ENCODE measurements at regions not wholly inside any gene's neighbourhood (a gene's known extent, or its start where the extent isn't known, plus 50 kb on each side); places are given as distances from the start of the nearest gene placed in this dataset.

DNA sequence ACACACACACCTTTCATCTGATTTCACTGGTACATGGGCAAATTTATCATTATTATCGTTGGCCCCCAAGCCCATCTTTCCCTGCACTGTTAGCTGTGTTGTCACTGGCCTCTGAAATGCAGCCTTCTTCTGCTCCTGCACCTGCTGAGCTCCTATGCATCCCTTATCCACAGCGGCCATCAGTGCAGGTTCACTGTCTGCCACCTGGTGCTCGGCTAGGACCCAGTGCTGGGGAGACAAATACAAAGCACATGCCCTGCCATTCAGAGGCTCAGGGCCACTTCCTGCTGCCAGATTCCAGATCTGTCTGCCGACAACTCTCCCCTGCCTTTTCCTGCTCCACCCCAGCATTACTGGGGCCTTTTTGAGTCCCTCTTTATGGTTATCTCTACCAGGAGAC is 1205.4 kb downstream of the TBC1D22A start:
- no peak for FAIRE-seq

DNA sequence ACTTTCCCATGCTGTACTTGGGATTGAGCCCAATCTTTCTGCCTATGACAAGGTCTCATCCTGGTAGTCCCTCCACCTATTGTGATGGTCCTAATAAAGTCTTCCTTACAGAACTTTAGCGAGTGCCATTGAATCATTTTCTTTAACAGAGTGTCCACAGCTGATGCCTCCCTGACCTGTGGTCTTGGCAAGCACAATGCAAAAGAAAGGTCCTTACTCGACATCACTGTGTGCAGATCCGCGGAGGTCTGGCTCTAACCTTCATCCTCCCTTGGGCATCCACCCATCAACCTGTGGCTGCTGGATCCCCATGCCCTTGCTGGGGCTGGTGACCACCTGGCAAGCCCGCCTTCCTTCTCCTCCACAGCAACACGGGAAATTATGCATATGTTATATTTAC is 1203.9 kb downstream of the TBC1D22A start:
- no peak for FAIRE-seq

DNA sequence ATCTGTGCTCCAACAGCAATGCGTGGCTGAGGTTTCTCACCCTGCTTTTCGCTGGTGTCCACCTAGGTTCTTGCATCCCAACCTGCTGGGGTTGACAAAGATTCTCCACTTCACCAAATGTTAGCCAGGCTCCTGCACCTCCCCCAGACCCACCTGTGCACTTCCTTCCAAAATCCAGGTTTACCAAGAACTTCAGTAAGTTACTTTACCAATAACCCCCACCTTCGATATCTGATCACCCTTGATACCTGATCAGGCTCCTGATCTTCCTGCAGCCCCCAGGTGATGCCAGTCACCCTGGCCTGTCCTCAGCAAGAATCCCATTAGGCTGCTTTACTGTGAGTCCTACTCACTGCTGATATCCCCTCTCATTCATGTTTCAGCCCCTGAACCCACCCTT is 1203.4 kb downstream of the TBC1D22A start:
- FAIRE-seq, result no peak

DNA sequence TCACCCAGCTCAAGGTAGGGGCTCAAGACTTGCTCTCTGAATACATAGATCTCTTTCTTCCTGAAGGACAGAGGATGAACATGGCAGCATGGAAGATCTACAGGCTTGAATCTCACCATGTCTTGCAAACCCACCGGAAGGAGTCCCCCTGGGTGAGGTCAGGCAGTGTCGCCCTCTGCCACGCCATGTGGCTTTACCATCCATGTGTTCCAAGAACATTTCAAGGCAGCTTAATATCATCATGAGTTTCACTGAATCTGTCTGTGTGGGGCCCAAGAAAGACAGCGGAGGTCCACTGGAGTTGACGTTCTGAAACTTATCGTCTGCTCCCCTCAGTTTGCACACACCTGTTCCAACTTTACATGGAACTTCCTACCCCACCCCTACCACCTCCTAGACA is 1202.6 kb downstream of the TBC1D22A start:
- no peak for FAIRE-seq

DNA sequence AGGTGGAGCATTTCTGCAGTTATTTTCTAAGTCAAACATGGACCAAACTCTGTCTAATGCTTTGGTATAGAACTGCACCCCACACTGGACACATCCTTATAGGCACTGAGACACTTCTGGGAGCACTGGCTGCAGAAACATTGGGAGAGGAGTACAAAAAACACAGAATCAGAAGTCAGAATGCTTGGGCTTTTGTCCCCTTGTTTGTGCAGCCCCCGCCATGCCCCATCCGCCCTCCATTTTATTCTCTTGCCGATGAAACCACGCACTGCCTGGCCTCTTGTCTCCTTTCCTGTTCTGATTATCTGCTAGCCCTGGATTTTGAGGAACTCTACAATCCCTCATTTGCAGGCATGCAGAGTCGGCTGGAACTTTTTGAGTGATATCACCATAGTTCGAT is 1201.2 kb downstream of the TBC1D22A start:
- FAIRE-seq, result no peak

DNA sequence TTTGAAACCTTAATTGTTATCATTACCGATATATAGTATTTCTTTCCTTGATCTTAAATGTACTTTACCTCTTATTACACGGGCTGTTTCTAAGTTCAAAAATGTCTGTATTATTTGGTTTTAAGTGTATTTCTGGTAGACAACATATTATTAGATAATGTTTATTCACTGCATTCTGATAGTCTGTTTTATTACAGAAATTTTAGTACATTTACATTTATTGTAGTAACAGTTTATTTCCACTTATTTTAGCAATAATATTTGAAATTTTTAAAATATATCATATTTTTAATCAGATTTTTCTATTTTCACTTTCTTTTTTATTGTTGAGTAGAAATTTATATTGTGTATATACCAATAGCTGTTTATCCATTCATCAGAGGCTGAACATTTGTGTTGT is 1195.2 kb downstream of the TBC1D22A start:
- FAIRE-seq, result no peak

DNA sequence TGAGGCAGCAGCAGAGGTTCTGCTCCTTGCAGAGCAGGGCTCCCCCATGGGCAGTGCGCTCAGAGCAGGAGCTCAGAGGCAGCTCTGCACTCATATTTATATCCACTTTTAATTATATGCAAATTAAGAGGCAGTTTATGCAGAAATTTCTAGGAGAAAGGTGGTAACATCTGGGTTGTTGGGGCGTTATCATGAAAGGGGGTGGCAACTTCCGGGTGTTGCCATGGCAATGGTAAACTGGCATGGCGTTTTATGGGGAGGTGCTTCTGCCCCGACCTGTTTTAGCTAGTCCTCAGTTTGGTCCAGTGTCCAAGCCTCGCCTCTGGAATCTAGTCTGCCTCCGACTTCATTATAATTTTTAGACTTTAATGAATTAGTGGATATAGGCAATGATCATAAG is 1191.7 kb downstream of the TBC1D22A start:
- no peak for FAIRE-seq

DNA sequence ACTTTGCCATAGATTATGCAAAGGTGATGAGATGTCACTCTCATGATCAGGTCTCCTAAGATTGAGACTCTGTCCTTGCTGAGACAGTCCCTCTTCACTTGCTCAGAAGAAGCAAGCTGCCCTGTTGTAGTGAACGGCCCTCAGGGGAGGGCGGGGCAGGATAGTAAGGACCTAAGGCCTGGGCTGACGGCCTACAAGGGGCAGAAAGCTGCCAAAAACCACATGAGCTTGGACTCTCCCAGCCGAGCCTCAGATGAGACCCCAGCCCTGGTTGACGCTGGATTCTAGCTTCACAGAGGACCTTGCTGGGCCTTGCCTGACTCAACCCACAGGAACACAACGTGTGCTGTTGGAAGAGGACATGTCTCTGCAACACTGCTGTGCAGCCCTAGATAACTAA is 1182.5 kb downstream of the TBC1D22A start:
- no peak for FAIRE-seq

DNA sequence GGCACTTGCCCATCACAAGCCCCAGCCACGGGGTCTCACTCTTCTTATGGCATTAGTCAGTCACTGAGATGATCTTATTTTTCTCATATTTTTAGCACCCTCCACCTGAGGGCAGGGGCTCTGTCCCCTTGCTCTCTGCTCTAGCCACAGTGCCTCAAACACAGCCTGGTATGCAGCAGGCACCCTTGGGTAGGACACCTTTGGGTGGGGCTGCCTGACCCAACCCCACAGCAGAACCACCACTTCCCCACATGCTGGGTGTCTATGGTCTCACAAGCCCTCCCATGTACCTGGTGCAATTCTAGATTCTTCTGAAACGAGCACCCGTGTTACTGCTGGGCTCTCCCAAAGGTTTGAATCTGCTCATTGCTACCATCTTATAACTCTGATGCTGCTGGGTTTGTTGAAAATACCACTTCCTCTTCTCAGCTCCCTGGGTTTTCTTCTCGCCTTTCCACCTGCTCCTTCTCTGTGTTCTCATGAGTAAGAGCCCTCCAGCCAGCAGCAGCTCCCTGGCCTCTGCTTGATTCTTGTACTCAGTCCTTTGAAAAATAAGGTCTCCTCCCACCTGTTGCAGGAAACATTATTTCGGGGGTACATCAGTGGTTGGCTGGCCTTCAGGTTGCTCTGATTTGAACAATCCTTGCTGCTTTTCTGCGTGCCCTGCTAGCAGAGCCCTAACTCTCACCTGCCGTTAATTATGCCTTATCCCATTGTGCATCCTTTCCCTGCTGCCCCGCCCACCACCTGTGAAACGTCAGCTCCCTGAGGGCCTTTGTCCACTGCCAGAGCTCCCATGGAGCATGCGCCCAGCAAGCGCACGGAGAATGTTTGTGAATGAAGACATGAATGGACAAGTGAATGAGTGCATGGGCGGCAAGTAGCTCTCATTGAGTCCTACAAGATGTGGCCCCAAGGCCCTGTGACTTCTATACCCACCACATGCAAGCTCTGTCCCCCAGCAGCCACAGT is 1181.6 kb downstream of the TBC1D22A start:
- no peak for FAIRE-seq

DNA sequence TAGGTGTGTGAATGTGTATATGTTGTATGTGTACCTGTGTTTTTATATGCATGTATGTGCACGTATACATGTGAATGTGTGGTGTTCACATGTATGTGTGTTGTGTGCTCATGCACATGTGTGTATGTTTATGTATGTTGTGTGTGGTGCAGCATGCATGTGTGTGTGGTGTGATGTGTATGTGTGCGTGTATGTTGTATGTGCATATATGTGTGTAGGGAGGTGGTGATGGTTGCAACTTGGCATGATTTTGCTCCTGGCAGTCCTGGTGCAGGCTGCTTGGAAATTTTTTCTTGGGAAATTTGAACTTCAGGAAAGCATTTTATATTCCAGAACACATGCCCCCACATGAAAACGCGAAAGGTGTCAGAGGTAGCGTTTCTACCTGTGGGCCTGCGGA is 1177.8 kb downstream of the TBC1D22A start:
- no peak for FAIRE-seq

DNA sequence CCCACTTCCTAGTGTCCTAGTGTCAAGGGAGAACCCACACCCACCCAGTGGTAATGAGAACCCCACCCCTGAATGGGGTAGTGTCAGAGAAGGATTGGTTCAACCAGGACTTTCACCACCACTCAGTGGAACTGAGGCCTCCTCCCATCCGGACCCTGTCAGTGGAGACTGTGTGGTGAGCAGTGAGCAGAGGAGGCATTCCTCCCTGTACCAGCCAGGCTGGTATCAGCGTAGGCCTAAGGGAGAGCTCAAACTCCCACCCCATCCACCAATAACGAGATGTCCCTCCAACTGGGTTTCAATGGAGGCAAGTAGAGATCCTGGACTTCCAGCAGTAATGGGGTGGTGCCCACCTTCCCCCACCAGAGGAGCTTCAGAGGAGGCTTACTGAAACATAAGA is 1171.4 kb downstream of the TBC1D22A start:
- FAIRE-seq, result no peak

DNA sequence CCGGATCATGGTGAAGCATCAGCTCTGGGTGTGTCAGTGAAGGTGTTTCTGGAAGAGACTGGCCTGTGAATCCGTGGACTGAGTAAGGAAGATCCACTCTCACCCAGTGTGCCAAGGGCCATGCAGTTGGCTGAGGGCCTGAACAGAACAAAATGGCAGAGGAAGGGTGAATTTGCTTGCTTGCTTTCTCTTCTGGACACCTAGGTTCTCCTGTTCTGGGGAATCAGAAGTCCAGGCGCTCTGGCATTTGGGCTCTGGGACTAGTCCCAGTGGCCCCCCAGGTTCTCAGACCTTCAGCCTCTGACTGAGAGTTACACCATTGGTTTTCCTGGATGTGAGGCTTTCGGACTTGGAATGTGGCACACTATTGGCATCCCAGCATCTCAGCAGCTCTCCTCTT is 1170.8 kb downstream of the TBC1D22A start:
- FAIRE-seq, result no peak

DNA sequence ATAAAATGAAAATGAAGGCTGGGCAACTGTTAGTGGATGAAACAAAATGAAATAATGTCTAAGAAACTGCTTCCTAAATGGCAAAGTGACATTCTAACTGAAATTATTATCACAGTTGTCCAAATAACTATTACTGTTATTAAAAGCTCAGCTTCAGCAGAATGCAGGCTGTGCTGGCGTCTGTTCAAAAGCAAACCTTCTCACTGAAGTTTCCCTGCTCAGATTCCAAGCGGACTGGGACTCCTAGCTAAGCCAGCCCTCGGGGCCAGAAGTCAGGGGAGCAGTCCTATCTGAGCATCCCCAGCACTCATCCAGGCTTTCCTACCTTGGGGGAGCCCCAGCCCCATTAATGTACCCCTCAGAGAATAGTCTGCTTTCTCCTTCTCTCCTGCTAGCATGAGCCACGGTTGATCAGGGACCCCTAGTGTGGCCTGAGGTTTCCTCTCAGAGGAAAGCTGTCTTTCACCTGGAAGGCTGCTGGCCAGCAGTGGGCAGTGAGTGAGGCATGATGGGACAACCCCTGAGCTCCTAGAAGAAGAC is 1167.3 kb downstream of the TBC1D22A start:
- FAIRE-seq, result no peak

DNA sequence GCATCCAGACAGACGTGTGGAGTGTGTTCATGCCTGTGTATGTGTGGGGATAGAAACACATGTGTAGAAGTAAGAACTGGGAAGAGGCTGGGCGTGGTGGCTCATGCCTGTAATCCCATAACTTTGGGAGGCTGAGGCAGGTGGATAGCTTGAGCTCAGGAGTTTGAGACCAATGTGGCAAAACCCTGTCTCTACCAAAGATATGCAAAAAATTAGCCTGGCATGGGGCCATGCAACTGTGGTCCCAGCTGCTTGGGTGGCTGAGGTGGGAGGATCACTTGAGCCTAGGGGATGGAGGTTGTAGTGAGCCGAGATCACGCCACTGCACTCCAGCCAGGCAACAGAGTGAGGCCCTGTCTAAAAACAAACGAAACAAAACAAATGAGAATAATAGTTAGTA is 1166.6 kb downstream of the TBC1D22A start:
- no peak for FAIRE-seq

DNA sequence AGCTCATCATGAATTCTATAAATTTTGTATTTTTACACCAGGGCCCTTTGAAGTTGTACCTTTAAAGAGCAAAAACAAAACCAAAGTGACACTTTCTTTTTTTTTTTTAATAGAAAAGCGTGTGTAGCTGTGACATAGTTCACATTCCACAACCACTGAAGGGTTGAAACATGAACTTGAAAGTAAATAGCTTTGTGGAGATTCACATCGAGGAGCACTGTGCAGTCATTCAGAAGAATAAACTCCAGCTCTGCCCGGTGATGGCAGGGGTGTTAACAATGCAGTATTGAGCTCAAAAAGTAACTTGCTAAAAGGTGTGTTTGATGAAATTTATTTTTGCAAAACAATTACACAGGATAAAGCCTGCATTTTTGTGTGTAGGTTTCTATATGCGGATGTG is 1166.2 kb downstream of the TBC1D22A start:
- FAIRE-seq, result no peak

DNA sequence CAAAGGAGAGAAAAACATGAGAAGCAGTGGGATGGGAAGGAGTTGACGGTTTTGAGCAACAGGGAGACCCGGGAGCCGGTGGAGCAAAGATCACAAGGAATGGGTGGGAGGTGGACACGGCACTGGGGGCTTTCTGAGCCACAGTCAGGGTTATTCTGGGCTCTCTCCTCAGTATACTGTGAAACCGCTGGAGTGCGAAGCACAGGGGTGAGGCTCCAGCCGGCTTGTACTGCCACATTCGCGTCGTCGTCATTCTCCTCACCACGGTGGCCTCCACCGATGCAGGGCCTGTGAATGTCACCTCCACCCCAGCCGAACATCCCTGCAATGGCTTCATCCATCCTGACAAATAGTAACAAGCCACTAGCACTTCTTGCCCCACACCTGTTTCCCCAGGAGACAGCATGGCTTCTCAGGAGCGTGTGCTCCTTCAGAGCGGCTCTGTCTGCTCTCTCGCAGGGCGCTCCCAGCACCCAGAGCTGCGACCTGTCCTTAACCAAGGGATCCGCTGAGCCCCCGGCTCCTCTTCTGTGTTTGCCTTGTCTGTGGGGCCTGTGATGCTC is 1165.3 kb downstream of the TBC1D22A start:
- no peak for FAIRE-seq

DNA sequence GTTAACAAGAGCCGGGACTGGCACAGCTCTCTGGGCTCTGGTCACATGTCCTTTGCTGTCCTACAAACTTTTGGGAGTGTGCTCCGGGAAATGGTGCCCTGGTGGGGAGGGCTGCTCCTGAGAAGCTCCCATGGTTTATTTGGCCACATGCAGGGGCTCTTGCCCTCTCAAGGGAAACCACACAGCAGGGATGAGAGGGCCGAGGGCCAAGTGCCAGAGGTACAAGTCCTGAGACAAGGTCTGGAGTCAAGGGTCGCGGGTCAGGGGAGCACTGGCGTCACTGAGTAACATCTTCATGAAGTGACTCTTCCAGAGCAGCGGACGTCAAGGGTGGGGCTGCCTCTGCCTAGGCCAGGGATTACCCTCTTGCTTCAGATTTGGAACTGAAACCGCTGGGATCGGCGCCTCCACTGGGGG is 1160.6 kb downstream of the TBC1D22A start:
- FAIRE-seq, result no peak

DNA sequence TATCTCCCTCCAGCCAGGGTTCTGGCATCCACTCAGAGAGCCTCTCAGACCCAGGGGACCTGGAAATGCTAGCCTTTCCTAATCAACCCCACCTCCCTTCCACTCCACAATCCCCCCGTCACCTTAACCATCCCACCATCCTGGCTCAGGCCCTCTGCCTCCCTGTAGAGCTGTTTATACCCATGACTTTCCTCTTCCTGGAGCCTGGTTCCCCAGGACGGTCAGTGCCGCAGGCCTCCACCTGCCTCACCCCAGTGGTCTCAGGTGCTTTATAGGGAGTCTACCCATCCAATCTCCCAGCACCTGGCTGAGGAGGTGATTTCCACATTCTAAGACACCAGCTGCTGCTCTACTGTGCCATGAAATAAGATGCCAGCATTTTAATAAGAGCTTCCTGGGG is 1159.5 kb downstream of the TBC1D22A start:
- FAIRE-seq, result no peak

DNA sequence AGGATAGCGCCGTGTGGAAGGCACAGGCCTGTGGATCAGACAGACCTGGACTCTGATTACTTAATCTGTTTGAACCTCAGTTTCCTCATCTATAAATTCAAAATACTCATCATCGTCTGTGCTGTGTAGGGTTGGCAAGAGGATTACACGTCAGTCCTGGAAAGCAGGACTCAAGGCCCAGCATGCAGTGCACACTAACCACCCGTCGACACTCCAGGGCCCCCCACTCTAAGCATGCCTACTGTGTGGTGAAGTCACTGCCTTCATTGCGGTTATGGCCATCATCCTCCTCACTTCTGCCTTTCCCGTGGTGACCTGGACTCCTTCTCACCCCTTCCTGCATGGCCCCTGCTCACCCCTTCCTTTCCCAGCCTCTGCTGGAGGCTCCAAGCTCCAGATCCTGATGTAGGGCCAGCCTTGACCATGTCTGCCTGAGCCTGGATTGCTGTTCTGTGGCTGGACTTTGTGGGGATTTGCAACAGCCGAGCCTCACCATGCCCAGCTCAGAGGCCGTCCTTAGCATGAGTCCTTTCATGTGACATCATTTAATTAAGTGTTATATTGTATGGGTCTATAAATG is 1158.0 kb downstream of the TBC1D22A start:
- FAIRE-seq, result no peak

DNA sequence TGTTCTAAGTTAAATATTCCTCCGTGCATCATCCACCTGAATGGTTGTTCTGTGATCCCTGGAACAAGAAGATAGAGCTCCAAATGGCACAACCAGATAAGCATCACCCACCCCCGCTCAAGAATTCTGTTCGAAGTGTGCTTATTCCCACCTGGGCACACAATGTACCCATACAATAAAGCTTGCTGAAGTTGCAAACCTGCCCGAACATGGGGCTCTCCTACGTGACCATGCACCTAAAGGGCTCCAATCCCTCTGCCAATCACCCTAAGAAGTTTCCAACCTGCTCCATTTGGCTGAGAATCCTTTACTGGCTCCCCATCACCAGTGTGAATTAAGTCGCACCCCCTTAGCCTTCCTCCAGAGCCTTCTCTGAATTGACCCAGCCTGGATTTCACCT is 1157.4 kb downstream of the TBC1D22A start:
- FAIRE-seq, result no peak

DNA sequence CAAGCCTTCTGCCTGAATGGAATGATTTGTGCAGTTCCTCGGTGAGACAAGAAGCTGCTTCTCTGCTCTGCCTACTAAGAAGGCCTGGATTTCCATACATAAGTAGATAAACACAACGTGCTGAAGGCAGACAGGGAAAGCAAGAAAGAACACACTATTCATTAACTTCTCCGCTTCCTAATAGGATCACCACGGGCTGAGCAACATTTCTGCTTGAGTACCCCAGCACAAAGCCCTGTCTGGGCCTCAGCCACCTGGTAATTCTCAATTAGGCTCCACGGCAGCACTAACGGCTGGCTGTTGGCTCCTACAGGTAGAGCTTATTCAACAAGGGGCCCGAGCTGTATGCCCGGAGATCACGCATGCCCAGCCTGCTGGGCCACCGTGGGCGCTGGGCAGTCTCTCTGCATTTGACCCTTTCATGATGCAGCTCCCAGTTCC is 1156.6 kb downstream of the TBC1D22A start:
- FAIRE-seq, result no peak

DNA sequence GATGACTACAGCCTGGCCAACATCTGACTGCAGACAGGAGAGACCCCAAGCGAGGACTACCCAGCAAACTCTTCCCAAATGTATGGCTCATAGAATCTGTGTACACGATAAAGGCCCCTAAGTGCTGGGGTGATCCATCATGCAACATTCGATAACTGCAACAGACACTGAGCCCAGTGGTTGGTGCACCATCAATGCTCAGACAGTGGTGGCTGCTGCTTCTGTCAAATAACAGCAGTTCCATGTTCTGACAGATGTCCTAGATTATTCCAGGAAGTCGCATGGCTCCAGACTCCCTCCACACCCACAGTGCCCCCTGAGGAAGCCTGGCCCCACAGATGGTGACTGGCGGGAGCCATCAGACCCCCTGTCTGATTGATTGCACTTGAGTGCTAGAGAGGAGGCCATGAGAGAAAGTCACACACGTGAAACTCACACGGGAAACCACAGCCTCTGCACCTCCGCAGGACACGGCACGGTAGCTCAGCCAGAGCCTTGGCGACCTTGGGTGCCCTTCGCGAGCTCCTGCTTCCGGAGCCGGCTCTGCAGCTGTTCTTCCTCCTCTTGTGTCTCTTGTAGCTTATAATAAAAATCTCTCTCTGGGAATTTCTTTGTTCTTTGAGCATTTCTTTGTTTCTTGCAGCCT is 1155.9 kb downstream of the TBC1D22A start:
- no peak for FAIRE-seq

DNA sequence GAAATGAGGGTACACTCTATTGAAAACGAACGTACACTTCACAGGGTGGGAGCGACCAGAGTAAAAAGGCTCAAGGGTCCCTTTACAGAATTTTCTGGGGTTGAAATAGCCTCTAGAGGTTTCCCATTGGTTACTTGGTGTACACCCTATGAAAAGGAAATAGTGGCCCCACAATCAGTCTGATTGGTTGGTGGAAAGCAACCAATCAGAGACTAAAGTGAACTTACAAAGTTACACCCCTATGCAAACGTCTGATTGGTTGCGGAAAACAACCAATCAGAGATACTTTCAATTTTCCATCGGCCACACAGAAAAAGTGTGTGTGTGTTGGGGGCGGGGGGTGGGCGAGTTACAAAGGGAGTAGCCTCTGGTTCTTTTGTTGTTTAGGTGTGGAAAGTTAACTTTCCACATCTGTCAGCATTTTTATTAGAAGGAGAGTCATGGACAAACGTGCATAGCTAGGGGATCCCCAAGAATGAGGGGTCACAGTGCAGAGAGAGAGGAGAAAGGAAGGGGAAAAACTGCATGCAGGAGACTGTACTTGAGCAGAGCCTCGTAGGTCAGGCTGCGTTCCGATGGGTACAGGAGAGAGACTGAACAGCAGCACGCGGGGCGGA is 1152.1 kb downstream of the TBC1D22A start:
- FAIRE-seq, result no peak
